Neural progenitor cell (in vitro differentiated cells): ENCODE measurements at regions not wholly inside any gene's neighbourhood (a gene's known extent, or its start where the extent isn't known, plus 50 kb on each side); places are given as distances from the start of the nearest gene placed in this dataset.

Source experiments
- EZH2 ChIP-seq: fragments of 200-600 bp; sonication (generic); IDR thresholded peaks from 2 replicates; pipeline ENCODE4 v1.6.1; 2017; ENCODE audit warnings: antibody characterized with exemption, mild to moderate bottlenecking, moderate library complexity
- TF ChIP-seq, protein P1 (sequence below): fragments of 200-600 bp; sonication (generic); IDR thresholded peaks from 2 replicates; pipeline ENCODE4 v1.5.1; 2017; ENCODE audit warnings: antibody characterized with exemption, mild to moderate bottlenecking

DNA sequence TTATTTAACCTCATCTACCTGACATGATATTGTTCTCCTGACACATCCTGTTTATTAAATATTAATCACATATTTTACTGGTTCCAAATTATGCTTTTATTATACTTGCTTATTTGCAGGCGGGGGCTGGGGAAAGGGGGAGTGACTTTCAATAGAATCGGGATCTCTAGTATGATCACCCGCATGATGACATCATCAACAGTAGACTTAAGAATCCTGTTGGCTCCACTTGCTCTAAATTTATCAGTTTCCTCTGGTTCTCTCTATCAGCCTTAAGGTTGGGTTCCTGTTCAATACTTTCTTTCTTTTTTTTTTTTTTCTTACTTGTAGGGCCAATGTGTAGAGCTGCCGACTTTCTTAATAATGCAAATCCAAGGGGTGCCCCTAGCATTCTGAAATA lies 317.5 kb downstream of the BCHE start:
- TF ChIP-seq, protein P1, sequence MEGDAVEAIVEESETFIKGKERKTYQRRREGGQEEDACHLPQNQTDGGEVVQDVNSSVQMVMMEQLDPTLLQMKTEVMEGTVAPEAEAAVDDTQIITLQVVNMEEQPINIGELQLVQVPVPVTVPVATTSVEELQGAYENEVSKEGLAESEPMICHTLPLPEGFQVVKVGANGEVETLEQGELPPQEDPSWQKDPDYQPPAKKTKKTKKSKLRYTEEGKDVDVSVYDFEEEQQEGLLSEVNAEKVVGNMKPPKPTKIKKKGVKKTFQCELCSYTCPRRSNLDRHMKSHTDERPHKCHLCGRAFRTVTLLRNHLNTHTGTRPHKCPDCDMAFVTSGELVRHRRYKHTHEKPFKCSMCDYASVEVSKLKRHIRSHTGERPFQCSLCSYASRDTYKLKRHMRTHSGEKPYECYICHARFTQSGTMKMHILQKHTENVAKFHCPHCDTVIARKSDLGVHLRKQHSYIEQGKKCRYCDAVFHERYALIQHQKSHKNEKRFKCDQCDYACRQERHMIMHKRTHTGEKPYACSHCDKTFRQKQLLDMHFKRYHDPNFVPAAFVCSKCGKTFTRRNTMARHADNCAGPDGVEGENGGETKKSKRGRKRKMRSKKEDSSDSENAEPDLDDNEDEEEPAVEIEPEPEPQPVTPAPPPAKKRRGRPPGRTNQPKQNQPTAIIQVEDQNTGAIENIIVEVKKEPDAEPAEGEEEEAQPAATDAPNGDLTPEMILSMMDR, result no peak
- TF ChIP-seq EZH2, result no peak
